ENCODE measurements at regions not wholly inside any gene's neighbourhood (a gene's known extent, or its start where the extent isn't known, plus 50 kb on each side); places are given as distances from the start of the nearest gene placed in this dataset.
"Not testable (repeated sequence)": the region's sequence is repeated elsewhere in the genome, so short reads cannot be mapped to it uniquely, and the experiment has no call there.

GRCh38 chr1:193443886-193444285 lies 257.5 kb upstream of the B3GALT2 start:
- Histone ChIP-seq H3K27me3 (ENCODE audit: control insufficient read depth, low read length) (no peaks in the 10 kb centered on the region), H3K9me2 (replicated peaks; ENCODE audit: control insufficient read depth, low read length) (no peaks in the 10 kb centered on the region), H3K4me1 (ENCODE audit: control insufficient read depth, low read length) (peaks cover 7% of the 10 kb centered on the region), H3F3A (ENCODE audit: control insufficient read depth, insufficient read depth) (no peaks in the 10 kb centered on the region), H3K27ac (ENCODE audit: low read depth, low read length) (no peak overlapping the region), H3K9me3 (ENCODE audit: control insufficient read depth, insufficient read depth, low read length) (no peaks in the 10 kb centered on the region), H3K79me2 (ENCODE audit: control insufficient read depth, low read length) (no peaks in the 10 kb centered on the region), H3K4me2 (ENCODE audit: low read length) (no peak overlapping the region), H3K4me3 (ENCODE audit: low read length) (no peak overlapping the region), H4K20me1 (ENCODE audit: control insufficient read depth, insufficient read depth, low read depth, low read length) (no peaks in the 10 kb centered on the region), H3K36me3 (ENCODE audit: control insufficient read depth, low read length) (no peaks in the 10 kb centered on the region)
- no peak for TF ChIP-seq EZH2phosphoT487 (IDR thresholded peaks at IDR 0.05; ENCODE audit: borderline replicate concordance, low read length)
- TF ChIP-seq, protein P1, sequence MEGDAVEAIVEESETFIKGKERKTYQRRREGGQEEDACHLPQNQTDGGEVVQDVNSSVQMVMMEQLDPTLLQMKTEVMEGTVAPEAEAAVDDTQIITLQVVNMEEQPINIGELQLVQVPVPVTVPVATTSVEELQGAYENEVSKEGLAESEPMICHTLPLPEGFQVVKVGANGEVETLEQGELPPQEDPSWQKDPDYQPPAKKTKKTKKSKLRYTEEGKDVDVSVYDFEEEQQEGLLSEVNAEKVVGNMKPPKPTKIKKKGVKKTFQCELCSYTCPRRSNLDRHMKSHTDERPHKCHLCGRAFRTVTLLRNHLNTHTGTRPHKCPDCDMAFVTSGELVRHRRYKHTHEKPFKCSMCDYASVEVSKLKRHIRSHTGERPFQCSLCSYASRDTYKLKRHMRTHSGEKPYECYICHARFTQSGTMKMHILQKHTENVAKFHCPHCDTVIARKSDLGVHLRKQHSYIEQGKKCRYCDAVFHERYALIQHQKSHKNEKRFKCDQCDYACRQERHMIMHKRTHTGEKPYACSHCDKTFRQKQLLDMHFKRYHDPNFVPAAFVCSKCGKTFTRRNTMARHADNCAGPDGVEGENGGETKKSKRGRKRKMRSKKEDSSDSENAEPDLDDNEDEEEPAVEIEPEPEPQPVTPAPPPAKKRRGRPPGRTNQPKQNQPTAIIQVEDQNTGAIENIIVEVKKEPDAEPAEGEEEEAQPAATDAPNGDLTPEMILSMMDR (IDR thresholded peaks at IDR 0.05; ENCODE audit: low read depth, low read length, poor library complexity, severe bottlenecking): no peak

- Histone ChIP-seq H3K4me2 (ENCODE audit: low read length) (no peak overlapping the region), H3K4me1 (ENCODE audit: control insufficient read depth, low read length) (no peaks in the 10 kb centered on the region)
These were observed 252.4 kb upstream of the B3GALT2 start for GRCh38 chr1:193438771-193439170.

DNA sequence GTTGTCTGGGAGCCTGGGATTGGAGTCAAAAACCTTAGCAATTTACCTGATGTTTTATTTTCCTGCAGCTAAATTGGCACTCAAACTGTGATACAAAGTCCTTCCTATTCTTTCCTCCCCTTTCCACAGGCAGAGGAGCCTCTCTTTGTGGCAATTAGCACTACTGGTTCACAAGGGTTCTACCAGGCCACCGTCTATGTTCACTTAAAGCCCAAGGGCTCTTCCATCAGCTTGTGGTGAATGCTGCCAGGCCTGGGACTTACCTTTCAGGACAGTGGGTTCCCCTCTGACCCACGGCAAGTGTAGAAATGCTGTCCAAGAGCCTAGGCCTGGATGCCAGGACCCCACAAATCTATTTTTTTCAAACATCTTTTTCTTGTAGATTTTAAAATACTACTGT lies 251.9 kb upstream of the B3GALT2 start:
- H3K4me2 ChIP-seq (ENCODE audit: low read length): no peak overlapping the region

More at GRCh38 chr1:193438771-193439170, 252.4 kb upstream of the B3GALT2 start:
- H4K20me1 ChIP-seq (ENCODE audit: control insufficient read depth, insufficient read depth, low read depth, low read length): no peaks in the 10 kb centered on the region
- peaks cover 3% of the 10 kb centered on the region; the same call in 1 of the 2 replicates for H3K9me3 ChIP-seq (ENCODE audit: control insufficient read depth, insufficient read depth, low read length)
- TF ChIP-seq EZH2phosphoT487 (IDR thresholded peaks at IDR 0.05; ENCODE audit: borderline replicate concordance, low read length): no peak
- H3K79me2 ChIP-seq (ENCODE audit: control insufficient read depth, low read length): no peaks in the 10 kb centered on the region
- no peaks in the 10 kb centered on the region for H3K36me3 ChIP-seq (ENCODE audit: control insufficient read depth, low read length)
- no peaks in the 10 kb centered on the region for H3F3A ChIP-seq (ENCODE audit: control insufficient read depth, insufficient read depth)
- no peak overlapping the region for H3K4me3 ChIP-seq (ENCODE audit: low read length)
- no peaks in the 10 kb centered on the region for H3K9me2 ChIP-seq (replicated peaks; ENCODE audit: control insufficient read depth, low read length)
- H3K27ac ChIP-seq (ENCODE audit: low read depth, low read length): no peak overlapping the region
- H3K27me3 ChIP-seq (ENCODE audit: control insufficient read depth, low read length): no peaks in the 10 kb centered on the region

GRCh38 chr1:193437785-193438184 lies 251.4 kb upstream of the B3GALT2 start:
- no peak overlapping the region for H3K4me2 ChIP-seq (ENCODE audit: low read length)
- H3K4me1 ChIP-seq (ENCODE audit: control insufficient read depth, low read length): no peaks in the 10 kb centered on the region
- H3K79me2 ChIP-seq (ENCODE audit: control insufficient read depth, low read length): no peaks in the 10 kb centered on the region
- no peaks in the 10 kb centered on the region for H3K9me2 ChIP-seq (replicated peaks; ENCODE audit: control insufficient read depth, low read length)
- no peak for TF ChIP-seq EZH2phosphoT487 (IDR thresholded peaks at IDR 0.05; ENCODE audit: borderline replicate concordance, low read length)
- TF ChIP-seq, protein P1 (IDR thresholded peaks at IDR 0.05; ENCODE audit: low read depth, low read length, poor library complexity, severe bottlenecking): no peak
- H3K9me3 ChIP-seq (ENCODE audit: control insufficient read depth, insufficient read depth, low read length): peaks cover 13% of the 10 kb centered on the region; the same call in 1 of the 2 replicates
- H3K36me3 ChIP-seq (ENCODE audit: control insufficient read depth, low read length): no peaks in the 10 kb centered on the region
- H3K27me3 ChIP-seq (ENCODE audit: control insufficient read depth, low read length): no peaks in the 10 kb centered on the region
- no peaks in the 10 kb centered on the region for H4K20me1 ChIP-seq (ENCODE audit: control insufficient read depth, insufficient read depth, low read depth, low read length)
- H3K27ac ChIP-seq (ENCODE audit: low read depth, low read length): no peak overlapping the region
- H3F3A ChIP-seq (ENCODE audit: control insufficient read depth, insufficient read depth): no peaks in the 10 kb centered on the region
- H3K4me3 ChIP-seq (ENCODE audit: low read length): no peak overlapping the region

More for the DNA sequence above, 251.9 kb upstream of the B3GALT2 start:
- Histone ChIP-seq H4K20me1 (ENCODE audit: control insufficient read depth, insufficient read depth, low read depth, low read length) (no peaks in the 10 kb centered on the region), H3F3A (ENCODE audit: control insufficient read depth, insufficient read depth) (no peaks in the 10 kb centered on the region), H3K79me2 (ENCODE audit: control insufficient read depth, low read length) (no peaks in the 10 kb centered on the region), H3K27ac (ENCODE audit: low read depth, low read length) (no peak overlapping the region), H3K27me3 (ENCODE audit: control insufficient read depth, low read length) (no peaks in the 10 kb centered on the region), H3K4me1 (ENCODE audit: control insufficient read depth, low read length) (no peaks in the 10 kb centered on the region), H3K4me3 (ENCODE audit: low read length) (no peak overlapping the region), H3K36me3 (ENCODE audit: control insufficient read depth, low read length) (no peaks in the 10 kb centered on the region), H3K9me2 (replicated peaks; ENCODE audit: control insufficient read depth, low read length) (no peaks in the 10 kb centered on the region), H3K9me3 (ENCODE audit: control insufficient read depth, insufficient read depth, low read length) (peaks cover 8% of the 10 kb centered on the region; the same call in 1 of the 2 replicates)
- TF ChIP-seq, protein P1 (IDR thresholded peaks at IDR 0.05; ENCODE audit: low read depth, low read length, poor library complexity, severe bottlenecking): no peak
- TF ChIP-seq EZH2phosphoT487 (IDR thresholded peaks at IDR 0.05; ENCODE audit: borderline replicate concordance, low read length): no peak

GRCh38 chr1:193437333-193437732 lies 250.9 kb upstream of the B3GALT2 start:
- not testable (repeated sequence) for H4K20me1 ChIP-seq (ENCODE audit: control insufficient read depth, insufficient read depth, low read depth, low read length); H3K79me2 ChIP-seq (ENCODE audit: control insufficient read depth, low read length); H3F3A ChIP-seq (ENCODE audit: control insufficient read depth, insufficient read depth); H3K4me3 ChIP-seq (ENCODE audit: low read length); H3K27ac ChIP-seq (ENCODE audit: low read depth, low read length); H3K27me3 ChIP-seq (ENCODE audit: control insufficient read depth, low read length); H3K9me2 ChIP-seq (replicated peaks; ENCODE audit: control insufficient read depth, low read length); H3K4me2 ChIP-seq (ENCODE audit: low read length); H3K4me1 ChIP-seq (ENCODE audit: control insufficient read depth, low read length); H3K36me3 ChIP-seq (ENCODE audit: control insufficient read depth, low read length)
- peaks cover 18% of the 10 kb centered on the region; the same call in 1 of the 2 replicates for H3K9me3 ChIP-seq (ENCODE audit: control insufficient read depth, insufficient read depth, low read length)
